GM19372 (cell line): ENCODE measurements at regions not wholly inside any gene's neighbourhood (a gene's known extent, or its start where the extent isn't known, plus 50 kb on each side); places are given as distances from the start of the nearest gene placed in this dataset.
"Not testable (repeated sequence)": the region's sequence is repeated elsewhere in the genome, so short reads cannot be mapped to it uniquely, and the experiment has no call there.

Experiments used
- ATAC-seq: cut with Tn5 transposase; IDR thresholded peaks from one replicate; pipeline ENCODE4 v1.9.1; 2021; ENCODE audit warnings: mild to moderate bottlenecking, low read depth, moderate library complexity; ENCODE audit not compliant: unreplicated experiment

- ATAC-seq, result no peak
Measured at GRCh38 chr10:124174673-124175645, 81.6 kb upstream of the CHST15 start.

- no peak for ATAC-seq
Measured at GRCh38 chr10:124174071-124174566, 80.7 kb upstream of the CHST15 start.

- ATAC-seq, result no peak
Measured at GRCh38 chr10:124173298-124173900, 80.0 kb upstream of the CHST15 start.

- no peak for ATAC-seq
Measured at GRCh38 chr10:124172181-124172916, 79.0 kb upstream of the CHST15 start.

GRCh38 chr10:124171561-124171960 lies 78.2 kb upstream of the CHST15 start:
- no peak for ATAC-seq

GRCh38 chr10:124170631-124171030 lies 77.2 kb upstream of the CHST15 start:
- ATAC-seq, result no peak

- no peak for ATAC-seq
Measured at GRCh38 chr10:124168991-124169802, 75.8 kb upstream of the CHST15 start.

GRCh38 chr10:124168581-124168980 lies 75.2 kb upstream of the CHST15 start:
- no peak for ATAC-seq

- not testable (repeated sequence) for ATAC-seq
Measured at GRCh38 chr10:124167925-124168324, 74.5 kb upstream of the CHST15 start.

GRCh38 chr10:124166431-124167125 lies 73.2 kb upstream of the CHST15 start:
- no peak for ATAC-seq

- no peak for ATAC-seq
Measured at GRCh38 chr10:124165827-124166226, 72.4 kb upstream of the CHST15 start.

GRCh38 chr10:124165311-124165710 lies 71.9 kb upstream of the CHST15 start:
- no peak for ATAC-seq

- ATAC-seq, result no peak
Measured at GRCh38 chr10:124164264-124164663, 70.9 kb upstream of the CHST15 start.

GRCh38 chr10:124162774-124163354 lies 69.5 kb upstream of the CHST15 start:
- ATAC-seq, result no peak

- ATAC-seq, result no peak
Measured at GRCh38 chr10:124162136-124162535, 68.7 kb upstream of the CHST15 start.

GRCh38 chr10:124161601-124162000 lies 68.2 kb upstream of the CHST15 start:
- no peak for ATAC-seq

GRCh38 chr10:124160943-124161582 lies 67.7 kb upstream of the CHST15 start:
- no peak for ATAC-seq

- no peak for ATAC-seq
Measured at GRCh38 chr10:124160176-124160575, 66.8 kb upstream of the CHST15 start.

GRCh38 chr10:124159153-124159552 lies 65.8 kb upstream of the CHST15 start:
- no peak for ATAC-seq
